Activated CD8-positive, alpha-beta T cell treated with anti-CD3 and anti-CD28 coated beads for 36 hours (primary cell): ENCODE measurements at regions not wholly inside any gene's neighbourhood (a gene's known extent, or its start where the extent isn't known, plus 50 kb on each side); places are given as distances from the start of the nearest gene placed in this dataset.

Experiments used
- ATAC-seq: fragments of 200-7000 bp; cut with Tn5 transposase; one replicate; pipeline ENCODE4 v1.10.0; 2021; ENCODE audit warnings: mild to moderate bottlenecking, moderate library complexity
- CTCF ChIA-PET: fragments of 350-600 bp; sonication (Branson Sonifier 250); formaldehyde crosslinking; loops from one replicate; lab custom pipeline; 2021; ENCODE audit warnings: antibody characterized with exemption; lab: Charles Lee
- POLR2A ChIA-PET: fragments of 350-600 bp; sonication (Branson Sonifier 250); formaldehyde crosslinking; loops from one replicate; lab custom pipeline; 2021; ENCODE audit warnings: antibody characterized with exemption; lab: Charles Lee
- DNase-seq: peaks from one replicate; pipeline ENCODE4 v3.0.0-alpha.2; 2020
- H3K27ac Mint-ChIP-seq: one replicate; pipeline ENCODE4 v1.8.0; 2021; ENCODE audit warnings: mild to moderate bottlenecking, mixed read lengths
- H3K27me3 Mint-ChIP-seq: one replicate; pipeline ENCODE4 v1.8.0; 2021; ENCODE audit warnings: mixed read lengths
- H3K36me3 Mint-ChIP-seq: one replicate; pipeline ENCODE4 v1.8.0; 2021; ENCODE audit warnings: low read depth, mixed read lengths
- H3K4me1 Mint-ChIP-seq: one replicate; pipeline ENCODE4 v1.8.0; 2021; ENCODE audit warnings: low read depth, mixed read lengths
- H3K4me3 Mint-ChIP-seq: one replicate; pipeline ENCODE4 v1.8.0; 2021; ENCODE audit warnings: mild to moderate bottlenecking, moderate library complexity, mixed read lengths
- H3K9me3 Mint-ChIP-seq: one replicate; pipeline ENCODE4 v1.8.0; 2021; ENCODE audit warnings: mixed read lengths
- CTCF ChIP-seq: fragments of 200-600 bp; IDR thresholded peaks from one replicate; pipeline ENCODE4 v1.8.0; 2022; ENCODE audit warnings: antibody characterized with exemption, mild to moderate bottlenecking
- intact Hi-C: fragments of 100-400 bp; cut with micrococcal nuclease; formaldehyde crosslinking; loops from one replicate; pipeline ENCODE4 v1.10.0; 2022

- H3K9me3 Mint-ChIP-seq, result no peaks in the 10 kb centered on the region
- ATAC-seq, result no peak
- H3K4me1 Mint-ChIP-seq, result no peaks in the 10 kb centered on the region
- no peak overlapping the region for H3K4me3 Mint-ChIP-seq
- POLR2A ChIA-PET, result no interaction called here
- no peak for DNase-seq
- H3K27me3 Mint-ChIP-seq, result no peaks in the 10 kb centered on the region
- no peak overlapping the region for H3K27ac Mint-ChIP-seq
- CTCF ChIA-PET, result no interaction called here
- intact Hi-C loops, result no loop called here
- no peaks in the 10 kb centered on the region for H3K36me3 Mint-ChIP-seq
- TF ChIP-seq CTCF, result no peak
These were observed 455.7 kb upstream of the PFKP start for GRCh38 chr10:2611603-2612002.

GRCh38 chr10:2610946-2611345 is 456.4 kb upstream of the PFKP start:
- H3K27ac Mint-ChIP-seq, result no peak overlapping the region
- intact Hi-C loops, result no loop called here
- no peaks in the 10 kb centered on the region for H3K9me3 Mint-ChIP-seq
- no peak for DNase-seq
- no peaks in the 10 kb centered on the region for H3K4me1 Mint-ChIP-seq
- H3K4me3 Mint-ChIP-seq, result no peak overlapping the region
- ChIA-PET POLR2A (no interaction called here), CTCF (no interaction called here)
- H3K27me3 Mint-ChIP-seq, result no peaks in the 10 kb centered on the region
- ATAC-seq, result no peak
- H3K36me3 Mint-ChIP-seq, result no peaks in the 10 kb centered on the region
- no peak for TF ChIP-seq CTCF

DNA sequence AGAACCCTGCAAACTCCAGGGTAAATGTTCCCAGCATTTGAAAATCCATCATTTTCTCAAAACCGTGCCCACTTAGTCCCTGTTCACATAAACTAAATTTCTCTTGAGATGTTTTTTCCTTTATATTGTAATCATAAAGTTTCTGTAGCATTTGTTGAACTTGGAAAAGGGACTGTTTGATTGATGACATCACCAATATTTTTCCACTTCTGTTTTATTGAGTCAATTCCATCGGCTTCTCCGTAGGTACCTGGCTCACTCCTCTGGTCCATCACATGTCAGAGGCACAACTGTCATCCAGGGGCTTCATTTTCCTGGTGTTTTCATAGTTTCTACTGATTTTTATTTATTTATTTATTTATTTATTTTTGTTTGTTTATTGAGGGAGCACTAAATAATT is 462.5 kb upstream of the PFKP start:
- H3K4me1 Mint-ChIP-seq, result no peaks in the 10 kb centered on the region
- ChIA-PET POLR2A (no interaction called here), CTCF (no interaction called here)
- H3K27ac Mint-ChIP-seq, result no peak overlapping the region
- H3K9me3 Mint-ChIP-seq, result no peaks in the 10 kb centered on the region
- intact Hi-C loops, result no loop called here
- DNase-seq, result no peak
- H3K4me3 Mint-ChIP-seq, result no peak overlapping the region
- no peak for TF ChIP-seq CTCF
- no peaks in the 10 kb centered on the region for H3K36me3 Mint-ChIP-seq
- no peaks in the 10 kb centered on the region for H3K27me3 Mint-ChIP-seq
- ATAC-seq, result no peak

- CTCF ChIA-PET, result no interaction called here
- Mint-ChIP-seq H3K4me3 (no peak overlapping the region), H3K27me3 (no peaks in the 10 kb centered on the region), H3K9me3 (no peaks in the 10 kb centered on the region), H3K36me3 (no peaks in the 10 kb centered on the region), H3K27ac (no peak overlapping the region), H3K4me1 (no peaks in the 10 kb centered on the region)
- DNase-seq (no peak), ATAC-seq (no peak)
- no peak for TF ChIP-seq CTCF
- intact Hi-C loops, result no loop called here
- POLR2A ChIA-PET, result no interaction called here
These were observed 467.8 kb upstream of the PFKP start for GRCh38 chr10:2599571-2599970.

- intact Hi-C loops, result no loop called here
- CTCF ChIA-PET, result no interaction called here
- ATAC-seq (no peak), DNase-seq (no peak)
- Mint-ChIP-seq H3K27me3 (peaks cover 9% of the 10 kb centered on the region), H3K4me3 (no peak overlapping the region), H3K9me3 (no peaks in the 10 kb centered on the region), H3K4me1 (no peaks in the 10 kb centered on the region), H3K36me3 (no peaks in the 10 kb centered on the region), H3K27ac (no peak overlapping the region)
- POLR2A ChIA-PET, result no interaction called here
- no peak for TF ChIP-seq CTCF
These were observed 474.8 kb upstream of the PFKP start for GRCh38 chr10:2592360-2593160.
